Retinal pigment epithelial cell (primary cell): ENCODE measurements at regions not wholly inside any gene's neighbourhood (a gene's known extent, or its start where the extent isn't known, plus 50 kb on each side); places are given as distances from the start of the nearest gene placed in this dataset.

Experiments
- DNase-seq: peaks from one replicate; pipeline ENCODE4 v3.0.0-alpha.2; 2010; ENCODE audit warnings: low read depth
- H3K4me3 ChIP-seq: 2 replicates; pipeline ENCODE4 v1.5.1; 2011; ENCODE audit warnings: mild to moderate bottlenecking, low read length, control low read depth, moderate library complexity
- TF ChIP-seq, protein P1 (sequence below): conservative IDR thresholded peaks from 2 replicates; pipeline ENCODE4 v1.5.1; 2011; ENCODE audit warnings: low read depth, low read length, control low read depth, inconsistent platforms

DNA sequence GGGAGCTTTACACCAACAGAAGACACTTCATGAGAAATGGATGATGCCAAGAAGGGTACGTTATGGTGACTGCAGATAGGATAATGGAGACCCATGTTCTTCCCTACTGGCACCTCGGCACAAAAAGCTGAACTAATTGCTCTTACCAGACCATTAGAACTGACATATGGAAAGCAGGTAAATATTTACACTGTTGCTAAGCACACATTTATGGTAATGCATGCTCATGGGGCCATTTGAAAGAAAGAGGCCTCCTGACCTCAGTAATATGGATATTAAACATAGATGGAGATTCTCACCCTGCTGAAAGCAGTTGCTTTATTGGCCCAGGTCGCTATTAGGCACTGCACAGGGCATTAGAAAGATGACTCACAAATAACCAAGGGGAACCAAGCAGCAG is 1759.6 kb downstream of the C4orf33 start:
- DNase-seq = no peak
- TF ChIP-seq, protein P1, sequence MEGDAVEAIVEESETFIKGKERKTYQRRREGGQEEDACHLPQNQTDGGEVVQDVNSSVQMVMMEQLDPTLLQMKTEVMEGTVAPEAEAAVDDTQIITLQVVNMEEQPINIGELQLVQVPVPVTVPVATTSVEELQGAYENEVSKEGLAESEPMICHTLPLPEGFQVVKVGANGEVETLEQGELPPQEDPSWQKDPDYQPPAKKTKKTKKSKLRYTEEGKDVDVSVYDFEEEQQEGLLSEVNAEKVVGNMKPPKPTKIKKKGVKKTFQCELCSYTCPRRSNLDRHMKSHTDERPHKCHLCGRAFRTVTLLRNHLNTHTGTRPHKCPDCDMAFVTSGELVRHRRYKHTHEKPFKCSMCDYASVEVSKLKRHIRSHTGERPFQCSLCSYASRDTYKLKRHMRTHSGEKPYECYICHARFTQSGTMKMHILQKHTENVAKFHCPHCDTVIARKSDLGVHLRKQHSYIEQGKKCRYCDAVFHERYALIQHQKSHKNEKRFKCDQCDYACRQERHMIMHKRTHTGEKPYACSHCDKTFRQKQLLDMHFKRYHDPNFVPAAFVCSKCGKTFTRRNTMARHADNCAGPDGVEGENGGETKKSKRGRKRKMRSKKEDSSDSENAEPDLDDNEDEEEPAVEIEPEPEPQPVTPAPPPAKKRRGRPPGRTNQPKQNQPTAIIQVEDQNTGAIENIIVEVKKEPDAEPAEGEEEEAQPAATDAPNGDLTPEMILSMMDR = no peak

DNA sequence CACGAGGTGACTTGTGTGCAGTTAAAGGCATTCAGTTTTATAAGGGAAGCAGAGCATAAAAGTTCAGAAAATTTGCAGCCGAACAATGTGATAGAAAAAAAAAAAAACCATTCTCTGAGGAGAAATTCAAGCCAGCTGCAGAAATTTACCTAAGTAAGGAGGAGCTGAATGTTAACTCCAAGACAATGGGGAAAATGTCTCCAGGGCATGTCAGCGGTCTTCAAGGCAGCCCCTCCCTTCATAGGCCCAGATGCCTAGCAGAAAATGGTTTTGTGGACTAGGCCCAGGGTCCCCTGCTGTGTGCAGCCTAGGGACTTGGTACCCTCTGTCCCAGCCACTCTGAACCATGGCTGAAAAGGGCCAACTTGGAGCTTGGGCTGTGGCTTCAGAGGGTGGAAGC is 1764.0 kb downstream of the C4orf33 start:
- TF ChIP-seq, protein P1 = no peak
- DNase-seq = no peak
- no peak overlapping the region for H3K4me3 ChIP-seq

More for the DNA sequence above, 1759.6 kb downstream of the C4orf33 start:
- H3K4me3 ChIP-seq = no peak overlapping the region

DNA sequence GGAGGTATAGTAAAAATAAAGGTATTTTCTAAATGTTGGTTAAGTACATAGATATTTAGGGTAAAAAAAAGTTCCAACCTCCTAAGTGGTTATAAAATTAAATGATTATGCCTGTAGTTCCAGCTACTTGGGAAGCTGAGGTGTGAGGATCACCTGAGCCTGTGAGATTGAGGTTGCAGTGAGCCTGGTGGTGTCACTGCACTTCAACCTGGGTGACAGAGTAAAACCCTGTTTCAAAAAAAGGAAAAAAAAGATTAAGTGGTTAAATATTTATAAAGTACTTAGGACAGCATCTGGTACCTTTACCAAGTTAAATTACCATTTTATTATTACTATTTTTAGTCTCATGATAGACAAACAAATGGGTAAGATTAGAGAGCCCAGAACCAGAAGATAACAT is 1801.0 kb downstream of the C4orf33 start:
- TF ChIP-seq, protein P1 = no peak
- no peak for DNase-seq
- no peak overlapping the region for H3K4me3 ChIP-seq

DNA sequence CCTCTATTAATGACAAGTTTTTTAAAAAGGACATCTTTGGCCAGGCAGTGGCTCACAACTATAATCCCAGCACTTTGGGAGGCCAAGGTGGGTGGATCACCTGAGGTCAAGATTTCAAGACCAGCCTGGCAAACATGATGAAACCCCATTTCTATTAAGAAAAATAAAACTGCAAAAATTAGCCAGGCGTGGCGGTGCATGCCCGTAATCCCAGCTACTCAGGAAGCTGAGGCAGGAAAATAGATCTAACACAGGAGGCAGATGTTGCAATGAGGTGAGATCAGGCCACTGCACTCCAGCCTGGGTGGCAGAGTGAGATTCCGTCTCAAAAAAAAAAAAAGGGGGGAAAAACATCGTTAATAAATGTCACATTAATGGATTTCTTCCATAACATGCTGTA is 1805.4 kb downstream of the C4orf33 start:
- TF ChIP-seq, protein P1 = no peak
- no peak for DNase-seq
- H3K4me3 ChIP-seq = no peak overlapping the region

DNA sequence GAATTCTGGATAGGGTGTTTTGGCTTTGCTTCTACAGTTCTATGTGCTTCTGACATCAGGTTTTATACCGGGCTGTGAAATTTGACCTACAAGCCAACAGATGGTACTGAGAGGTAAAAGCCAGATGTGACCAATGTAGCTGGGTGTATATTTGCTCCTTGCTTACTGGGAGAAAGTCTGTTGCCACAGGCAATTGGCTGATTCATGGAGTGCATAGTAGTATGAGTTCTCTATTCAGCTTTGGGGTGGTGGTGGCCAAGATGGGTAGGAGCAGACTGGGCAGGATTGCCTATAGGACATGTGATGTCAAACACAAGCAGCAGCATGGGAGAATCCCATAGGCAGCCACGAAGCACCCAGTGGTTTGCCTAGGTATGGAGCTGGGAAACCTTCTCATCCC is 1827.0 kb downstream of the C4orf33 start:
- H3K4me3 ChIP-seq = no peak overlapping the region
- no peak for DNase-seq
- TF ChIP-seq, protein P1 = no peak

DNA sequence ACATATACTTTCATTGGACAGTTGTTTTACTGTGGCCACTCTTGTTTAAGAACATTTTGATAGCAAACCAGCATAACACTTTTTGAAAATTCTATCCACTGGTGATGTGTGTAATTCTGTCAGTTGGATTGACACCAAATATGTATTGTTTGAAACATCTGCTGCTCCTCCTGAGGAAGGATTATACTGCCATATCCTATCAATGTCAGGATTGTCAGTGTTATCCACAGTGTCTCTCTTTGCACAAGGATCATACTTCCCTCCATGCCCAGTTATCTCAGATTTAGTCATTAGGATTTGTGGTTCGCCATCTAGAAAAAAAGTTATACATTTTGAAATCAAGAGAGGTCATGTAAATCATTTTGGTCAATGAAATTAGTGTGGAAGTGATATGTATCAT is 1859.6 kb downstream of the C4orf33 start:
- no peak for DNase-seq
- no peak overlapping the region for H3K4me3 ChIP-seq
- TF ChIP-seq, protein P1 = no peak

DNA sequence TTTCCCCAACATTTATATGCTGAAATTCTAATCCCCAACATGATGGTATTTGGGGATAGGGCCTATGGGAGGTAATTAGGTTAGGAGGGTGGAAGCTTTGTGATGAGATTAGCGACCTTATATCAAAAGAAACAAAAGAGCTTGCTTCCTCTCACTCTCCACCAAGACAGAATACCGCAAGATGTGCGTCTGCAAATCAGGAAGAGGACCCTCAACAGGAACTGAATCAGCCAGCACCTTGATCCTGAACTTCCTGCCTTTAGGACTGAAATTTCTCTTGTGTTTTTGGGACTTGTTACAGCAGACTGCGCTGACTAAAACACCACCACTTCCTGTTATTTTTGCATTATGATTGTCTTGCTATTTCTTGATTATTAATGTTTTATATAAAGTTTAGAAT is 1889.4 kb downstream of the C4orf33 start:
- DNase-seq = no peak
- no peak overlapping the region for H3K4me3 ChIP-seq
- TF ChIP-seq, protein P1 = no peak
